Upper lobe of right lung (tissue), 1 donor: ENCODE measurements at regions not wholly inside any gene's neighbourhood (a gene's known extent, or its start where the extent isn't known, plus 50 kb on each side); places are given as distances from the start of the nearest gene placed in this dataset.
"Not testable (repeated sequence)": the region's sequence is repeated elsewhere in the genome, so short reads cannot be mapped to it uniquely, and the experiment has no call there.

ENCODE experiments used
- ATAC-seq: fragments of 200-7000 bp; cut with Tn5 transposase; one replicate; pipeline ENCODE4 v1.9.1; 2020; ENCODE audit warnings: mild to moderate bottlenecking, moderate library complexity
- DNase-seq: peaks from one replicate; pipeline ENCODE4 v3.0.0-alpha.2; 2020
- H3K27ac ChIP-seq: fragments of 200-600 bp; one replicate; pipeline ENCODE4 v1.8.0; 2022
- H3K27me3 ChIP-seq: fragments of 200-600 bp; one replicate; pipeline ENCODE4 v1.8.0; 2022; ENCODE audit warnings: mild to moderate bottlenecking
- H3K36me3 ChIP-seq: fragments of 200-600 bp; one replicate; pipeline ENCODE4 v1.8.0; 2022
- H3K4me1 ChIP-seq: fragments of 200-600 bp; one replicate; pipeline ENCODE4 v1.8.0; 2022
- H3K4me3 ChIP-seq: fragments of 200-600 bp; one replicate; pipeline ENCODE4 v1.8.0; 2022; ENCODE audit warnings: mild to moderate bottlenecking
- H3K9me3 ChIP-seq: fragments of 200-600 bp; one replicate; pipeline ENCODE4 v1.8.0; 2022
- intact Hi-C: fragments of 100-400 bp; cut with DNase I; formaldehyde crosslinking; loops from one replicate; pipeline ENCODE4 v1.11.0; 2022
- TF ChIP-seq, protein P1 (sequence below): fragments of 200-600 bp; IDR thresholded peaks from one replicate; pipeline ENCODE4 v1.8.0; 2022; ENCODE audit warnings: antibody characterized with exemption
- donor health status: DM: no; HTN: yes; CAD: no; lungs with severe emphysema.

DNA sequence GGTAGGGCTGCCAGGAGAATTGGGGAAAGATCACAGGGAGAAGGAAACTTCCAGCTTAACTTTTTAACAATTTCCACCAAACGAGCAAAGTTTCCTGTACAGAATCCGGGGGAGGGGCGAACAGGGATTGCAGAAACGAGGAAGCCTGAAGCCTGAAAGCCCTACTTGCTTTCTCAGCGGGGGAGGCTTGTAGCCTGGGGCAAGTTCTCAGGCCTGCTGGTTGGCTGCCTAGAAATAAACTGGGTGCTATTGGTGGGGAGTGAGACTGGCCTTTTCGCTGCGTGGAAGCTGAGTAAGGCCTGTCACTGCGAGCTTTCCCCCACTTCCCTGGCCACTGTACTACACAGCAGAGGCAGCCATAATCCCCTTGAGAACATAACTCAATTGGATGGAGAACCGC lies 110.8 kb upstream of the ATP8A1 start:
- Histone ChIP-seq H3K27me3 (no peaks in the 10 kb centered on the region), H3K9me3 (no peaks in the 10 kb centered on the region), H3K4me3 (no peak overlapping the region), H3K36me3 (no peaks in the 10 kb centered on the region), H3K4me1 (no peaks in the 10 kb centered on the region), H3K27ac (no peak overlapping the region)
- TF ChIP-seq, protein P1, sequence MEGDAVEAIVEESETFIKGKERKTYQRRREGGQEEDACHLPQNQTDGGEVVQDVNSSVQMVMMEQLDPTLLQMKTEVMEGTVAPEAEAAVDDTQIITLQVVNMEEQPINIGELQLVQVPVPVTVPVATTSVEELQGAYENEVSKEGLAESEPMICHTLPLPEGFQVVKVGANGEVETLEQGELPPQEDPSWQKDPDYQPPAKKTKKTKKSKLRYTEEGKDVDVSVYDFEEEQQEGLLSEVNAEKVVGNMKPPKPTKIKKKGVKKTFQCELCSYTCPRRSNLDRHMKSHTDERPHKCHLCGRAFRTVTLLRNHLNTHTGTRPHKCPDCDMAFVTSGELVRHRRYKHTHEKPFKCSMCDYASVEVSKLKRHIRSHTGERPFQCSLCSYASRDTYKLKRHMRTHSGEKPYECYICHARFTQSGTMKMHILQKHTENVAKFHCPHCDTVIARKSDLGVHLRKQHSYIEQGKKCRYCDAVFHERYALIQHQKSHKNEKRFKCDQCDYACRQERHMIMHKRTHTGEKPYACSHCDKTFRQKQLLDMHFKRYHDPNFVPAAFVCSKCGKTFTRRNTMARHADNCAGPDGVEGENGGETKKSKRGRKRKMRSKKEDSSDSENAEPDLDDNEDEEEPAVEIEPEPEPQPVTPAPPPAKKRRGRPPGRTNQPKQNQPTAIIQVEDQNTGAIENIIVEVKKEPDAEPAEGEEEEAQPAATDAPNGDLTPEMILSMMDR = no peak
- no peak for DNase-seq
- intact Hi-C loops = no loop called here
- no peak for ATAC-seq

DNA sequence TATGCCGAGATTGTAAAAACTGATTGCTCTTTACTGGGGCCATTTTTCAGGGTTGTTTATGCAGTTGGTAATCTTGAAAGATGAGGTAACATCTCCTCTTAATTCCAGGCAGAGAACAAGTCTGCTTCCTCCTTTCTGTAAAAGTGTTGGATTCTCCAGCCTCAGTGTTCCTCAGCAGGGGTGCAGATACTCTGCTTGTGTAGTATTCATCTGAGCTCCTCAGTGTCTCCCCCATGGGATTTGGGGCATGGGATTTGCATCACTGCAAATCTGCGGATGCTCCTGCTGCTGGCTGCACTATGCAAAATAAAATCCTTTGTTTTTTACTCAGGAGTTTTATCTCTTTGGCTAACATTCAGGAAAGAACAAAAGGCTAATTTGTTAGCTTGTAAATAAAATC lies 104.9 kb upstream of the ATP8A1 start:
- TF ChIP-seq, protein P1 = no peak
- Histone ChIP-seq H3K36me3 (no peaks in the 10 kb centered on the region), H3K9me3 (no peaks in the 10 kb centered on the region), H3K27ac (no peak overlapping the region), H3K4me1 (no peaks in the 10 kb centered on the region), H3K27me3 (no peaks in the 10 kb centered on the region), H3K4me3 (no peak overlapping the region)
- DNase-seq = no peak
- no peak for ATAC-seq
- intact Hi-C loops = no loop called here

DNA sequence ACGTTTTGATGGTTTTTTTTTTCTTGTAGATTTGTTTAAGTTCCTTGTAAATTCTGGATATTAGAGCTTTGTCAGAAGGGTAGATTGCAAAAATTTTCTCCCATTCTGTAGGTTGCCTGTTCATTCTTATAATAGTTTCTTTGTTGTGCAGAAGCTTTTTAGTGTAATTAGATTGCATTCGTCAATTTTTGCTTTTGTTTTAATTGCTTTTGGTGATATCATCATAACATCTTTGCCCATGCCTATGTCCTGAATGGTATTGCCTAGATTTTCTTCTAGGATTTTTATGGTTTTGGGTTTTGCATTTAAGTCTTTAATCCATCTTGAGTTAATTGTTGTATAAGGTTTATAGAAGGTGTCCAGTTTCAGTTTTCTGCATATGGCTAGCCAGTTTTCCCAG lies 98.1 kb upstream of the ATP8A1 start:
- DNase-seq, H3K9me3 ChIP-seq, ATAC-seq, H3K27ac ChIP-seq, H3K36me3 ChIP-seq, intact Hi-C loops, H3K27me3 ChIP-seq, H3K4me3 ChIP-seq, H3K4me1 ChIP-seq: not testable (repeated sequence)

DNA sequence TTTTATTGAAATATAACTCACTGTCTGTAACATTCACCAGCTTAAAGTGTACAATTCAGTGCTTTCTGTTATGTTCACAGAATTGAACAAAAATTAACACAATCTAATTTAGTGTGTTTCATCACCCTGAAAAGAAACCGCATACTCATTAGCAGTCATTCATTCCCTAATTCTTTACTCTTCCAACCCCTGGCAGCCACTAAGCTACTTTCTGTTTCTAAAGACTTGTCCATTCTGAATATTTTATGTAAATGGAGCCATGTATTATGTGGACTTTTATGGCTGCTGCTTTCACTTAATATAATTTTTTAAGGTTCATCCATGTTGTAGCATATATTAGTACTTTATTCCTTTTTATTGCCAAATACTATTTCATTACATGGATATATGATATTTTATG lies 94.7 kb upstream of the ATP8A1 start:
- Histone ChIP-seq H3K4me3 (no peak overlapping the region), H3K27me3 (no peaks in the 10 kb centered on the region), H3K4me1 (no peaks in the 10 kb centered on the region), H3K27ac (no peak overlapping the region), H3K9me3 (no peaks in the 10 kb centered on the region), H3K36me3 (no peaks in the 10 kb centered on the region)
- intact Hi-C loops = no loop called here
- DNase-seq = no peak
- TF ChIP-seq, protein P1 = no peak
- ATAC-seq = no peak

DNA sequence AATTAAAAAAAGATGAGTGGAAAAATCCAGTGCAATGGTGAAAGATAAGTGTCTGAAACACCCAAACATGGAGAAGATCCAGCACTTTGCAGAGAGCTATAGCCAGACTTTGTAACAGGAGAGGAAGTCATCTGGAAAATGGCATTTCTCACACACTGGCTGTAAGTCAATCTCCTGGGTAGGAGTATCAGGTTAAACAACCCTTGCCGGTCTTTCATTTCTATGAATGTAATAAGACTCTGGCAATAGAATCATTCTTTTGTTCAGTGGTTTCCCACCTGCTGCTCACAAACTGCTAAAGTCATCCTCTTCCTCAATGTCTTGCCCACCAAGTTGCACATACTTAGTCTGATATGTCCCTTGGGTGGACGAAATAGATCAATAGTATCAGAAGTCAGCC lies 94.0 kb upstream of the ATP8A1 start:
- TF ChIP-seq, protein P1 = no peak
- intact Hi-C loops = no loop called here
- Histone ChIP-seq H3K27me3 (no peaks in the 10 kb centered on the region), H3K9me3 (no peaks in the 10 kb centered on the region), H3K4me3 (no peak overlapping the region), H3K4me1 (no peaks in the 10 kb centered on the region), H3K27ac (no peak overlapping the region), H3K36me3 (no peaks in the 10 kb centered on the region)
- DNase-seq = no peak
- ATAC-seq = no peak

DNA sequence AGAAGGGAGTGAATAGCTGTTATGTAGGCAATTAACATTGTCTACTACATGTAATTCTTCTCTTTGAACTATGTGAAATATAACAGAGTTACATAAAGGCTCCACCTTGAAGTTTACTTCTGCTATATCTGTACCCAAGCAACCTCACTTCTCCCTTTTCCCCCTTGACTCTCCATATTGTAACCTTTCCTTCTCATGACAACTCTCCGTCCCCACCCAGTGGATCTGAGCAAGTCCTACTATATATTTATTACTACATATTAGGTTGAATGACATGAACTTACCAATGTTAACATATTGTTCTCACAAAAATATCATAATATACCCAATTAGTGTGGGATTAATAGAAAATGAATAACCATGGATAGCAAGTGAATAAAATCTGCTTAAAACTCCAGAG lies 93.2 kb upstream of the ATP8A1 start:
- H3K9me3 ChIP-seq = no peaks in the 10 kb centered on the region
- H3K4me1 ChIP-seq = no peaks in the 10 kb centered on the region
- ATAC-seq (peak; percentile 85), DNase-seq (no peak)
- no peak overlapping the region for H3K27ac ChIP-seq
- intact Hi-C loops = no loop called here
- no peaks in the 10 kb centered on the region for H3K36me3 ChIP-seq
- TF ChIP-seq, protein P1 = peak; percentile 41
- no peaks in the 10 kb centered on the region for H3K27me3 ChIP-seq
- H3K4me3 ChIP-seq = no peak overlapping the region
